Dermis microvascular lymphatic vessel endothelial cell (primary cell): ENCODE measurements at regions not wholly inside any gene's neighbourhood (a gene's known extent, or its start where the extent isn't known, plus 50 kb on each side); places are given as distances from the start of the nearest gene placed in this dataset.
A peak's percentile ranks its signal among the peaks of the same experiment; 100 is the strongest.

Experiments used
- DNase-seq, 2 donors: peaks; one replicate each; pipeline versions ENCODE4 v3.0.0 to v3.0.0-alpha.2; 2010; ENCODE audit warnings: low read depth in 2 of 2

GRCh38 chr3:31048143-31048542, 153.7 kb upstream of the GADL1 start:
- no peak for DNase-seq

GRCh38 chr3:31050296-31050695, 155.8 kb upstream of the GADL1 start:
- no peak for DNase-seq

- DNase-seq: no peak
Measured at GRCh38 chr3:31051226-31051625, 156.8 kb upstream of the GADL1 start.

- no peak for DNase-seq
Measured at GRCh38 chr3:31053299-31053698, 158.8 kb upstream of the GADL1 start.

GRCh38 chr3:31054032-31054431, 159.6 kb upstream of the GADL1 start:
- DNase-seq: no peak

- no peak for DNase-seq
Measured at GRCh38 chr3:31055757-31056156, 161.3 kb upstream of the GADL1 start.

GRCh38 chr3:31057891-31058290, 163.4 kb upstream of the GADL1 start:
- no peak for DNase-seq

GRCh38 chr3:31064021-31064420, 169.6 kb upstream of the GADL1 start:
- DNase-seq: no peak

GRCh38 chr3:31065765-31066164, 171.3 kb upstream of the GADL1 start:
- DNase-seq: no peak

- DNase-seq: peak; percentile 46 to 50
Measured at GRCh38 chr3:31067004-31067403, 172.5 kb upstream of the GADL1 start.

GRCh38 chr3:31075471-31075870, 181.0 kb upstream of the GADL1 start:
- no peak for DNase-seq

- DNase-seq: no peak
Measured at GRCh38 chr3:31075876-31076275, 181.4 kb upstream of the GADL1 start.

GRCh38 chr3:31077021-31077601, 182.7 kb upstream of the GADL1 start:
- peak; percentile 36 to 94 for DNase-seq

GRCh38 chr3:31077826-31078225, 183.4 kb upstream of the GADL1 start:
- peak in 1 of 2 donors; percentile 24 for DNase-seq

GRCh38 chr3:31079689-31080088, 185.2 kb upstream of the GADL1 start:
- DNase-seq: no peak

- DNase-seq: no peak
Measured at GRCh38 chr3:31081018-31081662, 186.7 kb upstream of the GADL1 start.

GRCh38 chr3:31086148-31086547, 191.7 kb upstream of the GADL1 start:
- DNase-seq: no peak

- peak in 1 of 2 donors; percentile 27 for DNase-seq
Measured at GRCh38 chr3:31086698-31087097, 192.2 kb upstream of the GADL1 start.

GRCh38 chr3:31091748-31092147, 197.3 kb upstream of the GADL1 start:
- DNase-seq: no peak

- peak; percentile 17 to 71 for DNase-seq
Measured at GRCh38 chr3:31092748-31093589, 198.5 kb upstream of the GADL1 start.

- peak in 1 of 2 donors; percentile 18 for DNase-seq
Measured at GRCh38 chr3:31093606-31094005, 199.1 kb upstream of the GADL1 start.

GRCh38 chr3:31094048-31094447, 199.6 kb upstream of the GADL1 start:
- DNase-seq: no peak

- DNase-seq: no peak
Measured at GRCh38 chr3:31095255-31095654, 200.8 kb upstream of the GADL1 start.
